COLO668 (cell line): ENCODE measurements at regions not wholly inside any gene's neighbourhood (a gene's known extent, or its start where the extent isn't known, plus 50 kb on each side); places are given as distances from the start of the nearest gene placed in this dataset.

Experiments
- DNase-seq: peaks from one replicate; lab custom pipeline; 2025; ENCODE audit not compliant: unreplicated experiment; lab: John Stamatoyannopoulos, UW

DNA sequence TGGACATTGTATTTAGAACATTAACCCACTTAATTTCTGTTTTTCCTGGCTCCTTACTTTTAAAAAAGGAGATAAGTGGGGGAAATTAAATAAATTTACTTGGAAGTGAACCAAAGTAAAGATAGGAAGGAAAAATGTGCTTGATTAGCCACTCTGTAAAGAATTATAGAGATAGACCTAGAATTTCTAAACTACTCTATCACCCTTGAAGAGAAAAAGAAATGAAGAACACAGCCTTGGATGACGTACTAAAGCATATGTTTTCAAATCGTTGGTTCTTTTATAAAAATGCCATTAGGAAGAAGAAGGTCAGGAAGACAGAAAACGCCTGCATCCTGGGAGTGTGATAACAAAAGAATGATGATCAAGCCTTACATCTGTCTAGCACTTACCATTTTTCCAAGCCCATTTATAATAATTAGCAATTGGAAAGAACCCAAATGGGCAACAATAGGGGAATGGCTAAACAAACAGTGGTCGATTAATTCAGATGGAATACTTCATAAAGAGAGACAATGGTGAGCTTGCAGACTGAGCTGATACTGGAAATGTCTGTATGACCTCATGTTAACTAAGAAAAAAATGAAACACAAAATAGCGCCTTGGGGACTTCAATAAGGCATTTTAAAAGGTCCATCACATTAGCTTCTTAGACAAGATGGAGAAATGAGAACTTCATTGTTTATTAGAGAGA is 81.0 kb upstream of the LRRC55 start:
- no peak for DNase-seq

- no peak for DNase-seq
Observed at GRCh38 chr11:57103899-57104605, 77.7 kb upstream of the LRRC55 start.

- no peak for DNase-seq
Observed at GRCh38 chr11:57109331-57109730, 72.4 kb upstream of the LRRC55 start.

GRCh38 chr11:57111619-57112018 is 70.1 kb upstream of the LRRC55 start:
- no peak for DNase-seq

DNA sequence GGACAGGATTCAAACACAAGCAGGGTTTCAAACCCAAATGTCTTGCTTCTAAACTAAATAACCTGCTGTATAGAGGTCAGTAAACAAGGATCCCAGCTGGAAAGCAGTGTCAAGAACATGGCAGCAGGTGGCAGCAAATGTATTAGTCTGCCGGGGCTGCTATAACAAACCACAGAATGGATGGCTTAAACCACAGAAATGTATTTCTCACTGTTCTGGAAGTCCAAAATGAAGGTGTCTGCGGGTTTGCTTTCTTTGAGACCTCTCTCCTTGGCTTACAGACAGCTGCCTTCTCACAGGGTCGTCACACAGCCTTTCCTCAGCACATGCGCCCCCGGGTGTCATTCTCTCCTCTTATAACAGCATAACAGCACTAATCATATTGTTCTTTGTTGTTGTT is 65.1 kb upstream of the LRRC55 start:
- DNase-seq, result peak; percentile 7

- no peak for DNase-seq
Observed at GRCh38 chr11:57120192-57120965, 61.4 kb upstream of the LRRC55 start.

GRCh38 chr11:57121996-57122395 is 59.8 kb upstream of the LRRC55 start:
- no peak for DNase-seq

DNA sequence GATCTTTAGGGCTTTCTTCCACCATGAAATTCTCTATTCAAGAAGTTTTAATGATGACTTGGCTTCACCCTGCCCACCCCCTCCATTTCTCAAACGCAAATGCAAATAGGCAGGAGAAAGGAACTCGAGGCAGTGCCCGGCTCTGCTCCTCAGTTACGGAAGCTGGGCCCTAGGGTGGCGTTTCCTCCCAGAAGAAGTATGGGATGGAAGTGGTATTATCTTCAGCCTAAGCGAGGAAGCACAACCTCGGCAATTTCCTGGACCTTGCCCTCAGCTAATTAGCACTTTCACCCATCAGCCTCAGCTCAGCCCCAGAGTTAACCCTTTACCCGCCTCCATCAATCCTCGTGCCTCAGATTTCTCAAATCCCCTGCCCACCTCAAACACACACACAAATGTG is 58.2 kb upstream of the LRRC55 start:
- DNase-seq, result no peak

- DNase-seq, result no peak
Observed at GRCh38 chr11:57124505-57124904, 57.2 kb upstream of the LRRC55 start.

DNA sequence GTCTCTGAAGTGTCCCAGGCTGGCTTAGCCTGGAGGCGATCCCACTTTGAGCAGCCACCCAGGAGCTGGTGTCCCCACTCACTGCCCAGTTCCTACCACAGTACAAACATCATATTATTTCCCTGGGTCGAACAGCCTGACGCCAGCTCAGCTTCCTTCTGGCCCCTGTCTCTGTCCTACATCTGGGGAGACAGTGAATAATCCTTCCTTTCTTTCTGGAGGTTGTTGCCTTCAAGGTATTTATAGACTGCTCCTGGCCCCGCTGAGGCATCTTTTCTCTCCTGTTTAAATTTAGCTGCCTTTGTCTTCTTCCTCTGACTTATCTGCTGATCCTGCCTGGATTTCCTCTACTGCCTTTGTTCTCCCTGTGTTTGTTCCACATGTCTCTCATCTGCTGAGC is 56.8 kb upstream of the LRRC55 start:
- no peak for DNase-seq

DNA sequence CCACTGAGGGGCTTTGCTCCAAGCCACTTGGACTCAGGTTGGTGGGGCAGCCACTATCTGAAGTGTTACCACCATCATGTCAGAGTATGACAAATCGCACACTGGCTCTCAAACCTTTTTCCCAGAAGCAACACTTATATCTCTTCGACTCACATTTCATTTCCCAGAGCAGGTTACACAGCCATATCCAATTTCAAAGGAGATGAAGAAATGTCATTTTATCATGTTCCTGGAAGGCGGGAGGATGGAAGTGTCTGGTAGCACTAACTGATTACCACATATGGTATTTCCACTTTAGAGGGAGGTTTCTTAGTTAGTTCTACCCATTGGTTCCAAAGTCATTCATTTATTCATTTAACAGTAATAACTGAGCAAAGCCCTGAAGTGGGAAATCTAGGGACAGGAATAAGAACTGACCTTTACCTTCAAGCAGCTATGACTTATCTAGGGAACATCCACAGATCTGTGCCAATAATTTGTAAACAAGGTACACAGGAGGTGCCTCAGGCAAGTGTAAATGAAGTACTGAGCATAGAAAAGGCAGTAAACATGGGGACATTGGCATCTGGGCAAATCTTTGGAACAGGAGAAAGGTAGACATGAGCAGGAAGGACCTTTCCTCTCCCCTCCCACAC is 54.9 kb upstream of the LRRC55 start:
- no peak for DNase-seq

- DNase-seq, result peak; percentile 5
Observed at GRCh38 chr11:57131080-57131790, 50.5 kb upstream of the LRRC55 start.
